ENCODE measurements at regions not wholly inside any gene's neighbourhood (a gene's known extent, or its start where the extent isn't known, plus 50 kb on each side); places are given as distances from the start of the nearest gene placed in this dataset.

- Histone ChIP-seq H4K91ac (replicated peaks; ENCODE audit: insufficient read length, low read length) (no peak overlapping the region), H2BK5ac (ENCODE audit: low read depth, low read length) (no peak overlapping the region), H2BK120ac (replicated peaks; ENCODE audit: low read depth, low read length) (no peak overlapping the region), H3K79me1 (ENCODE audit: low read depth, low read length) (no peaks in the 10 kb centered on the region), H2BK12ac (ENCODE audit: low read depth, low read length) (no peak overlapping the region), H3K23ac (ENCODE audit: insufficient read length) (no peak overlapping the region), H3K4ac (replicated peaks; ENCODE audit: insufficient read length, low read depth, low read length) (no peak overlapping the region), H3K23me2 (ENCODE audit: low read depth, low read length) (no peaks in the 10 kb centered on the region), H3K9ac (replicated peaks in 1 of 4; ENCODE audit: extremely low read depth in 1 of 4, low read depth in 3 of 4, low read length in 3 of 4) (no peak overlapping the region), H3K27ac (ENCODE audit: low read depth, low read length) (no peak overlapping the region), H2BK20ac (ENCODE audit: low read length) (no peak overlapping the region), H3K79me2 (ENCODE audit: control insufficient read depth in 1 of 2, insufficient read depth in 2 of 2, low read length in 2 of 2) (no peaks in the 10 kb centered on the region), H2AFZ (ENCODE audit: low read length) (no peak overlapping the region), H3K27me3 (replicated peaks in 1 of 4; ENCODE audit: control insufficient read depth in 3 of 4, extremely low read depth in 1 of 4, insufficient read depth in 3 of 4, low read length in 3 of 4) (no peaks in the 10 kb centered on the region), H4K8ac (ENCODE audit: extremely low read depth, insufficient read depth, low read length) (no peak overlapping the region), H3K9me3 (ENCODE audit: insufficient read depth in 2 of 2, low read depth in 1 of 2, low read length in 1 of 2) (0 out of 4 replicates have a peak, but pooled peaks cover 0 to 2% of the 10 kb centered on the region in 2 experiments), H2BK15ac (ENCODE audit: low read length) (no peak overlapping the region), H3K4me1 (replicated peaks in 1 of 4; ENCODE audit: control insufficient read depth in 3 of 4, insufficient read depth in 4 of 4, low read length in 3 of 4) (no peaks in the 10 kb centered on the region), H4K20me1 (replicated peaks in 1 of 2; ENCODE audit: control insufficient read depth in 1 of 2, insufficient read depth in 2 of 2, low read length in 2 of 2) (no peaks in the 10 kb centered on the region), H2AK5ac (ENCODE audit: low read depth, low read length) (no peak overlapping the region), H3K36me3 (ENCODE audit: control insufficient read depth in 2 of 4, insufficient read depth in 4 of 4, low read length in 3 of 4) (no peaks in the 10 kb centered on the region), H4K5ac (ENCODE audit: insufficient read length, low read depth, low read length) (no peak overlapping the region), H3K4me2 (ENCODE audit: insufficient read depth in 1 of 2, low read depth in 2 of 2, low read length in 2 of 2) (no peak overlapping the region), H3K14ac (ENCODE audit: insufficient read length) (no peak overlapping the region), H3K18ac (ENCODE audit: extremely low read depth, low read length) (no peak overlapping the region), H3K56ac (replicated peaks; ENCODE audit: insufficient read length, low read depth, low read length) (no peak overlapping the region), H3K4me3 (ENCODE audit: extremely low read depth in 1 of 4, insufficient read depth in 2 of 4, low read depth in 3 of 4, low read length in 4 of 4) (no peak overlapping the region)
- DNase-seq (ENCODE audit: low read depth in 1 of 2, low spot score in 2 of 2), result no peak
- 85% methylated on average over 9 of the region's 9 CpGs; no CpG with 5 or more reads in 1 of the 2 experiments for whole genome bisulfite sequencing, 2 experiments (ENCODE audit: extremely low coverage in 1 of 2, insufficient coverage in 1 of 2, insufficient read length in 1 of 2, insufficient replicate concordance in 2 of 2, low coverage in 1 of 2, low lambda C conversion rate in 2 of 2, missing lambda C conversion rate in 1 of 2)
- no peak for FAIRE-seq
- POLR2A ChIA-PET (ENCODE audit: partially characterized antibody), result no interaction called here
- CTCF ChIA-PET (ENCODE audit: partially characterized antibody), result interaction anchor here (1.3 kb wide), 1 partner anchor 577 kb away, joined by 3 read pairs; no protein-coding TSS in a partner anchor
- TF ChIP-seq, protein P1, sequence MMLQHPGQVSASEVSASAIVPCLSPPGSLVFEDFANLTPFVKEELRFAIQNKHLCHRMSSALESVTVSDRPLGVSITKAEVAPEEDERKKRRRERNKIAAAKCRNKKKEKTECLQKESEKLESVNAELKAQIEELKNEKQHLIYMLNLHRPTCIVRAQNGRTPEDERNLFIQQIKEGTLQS (IDR thresholded peaks at IDR 0.05; ENCODE audit: insufficient read depth, low read depth, low read length), result no peak
- TF ChIP-seq RXRA (IDR thresholded peaks at IDR 0.05; ENCODE audit: insufficient read depth, low read depth, low read length) (no peak), KDM5A (IDR thresholded peaks at IDR 0.05; ENCODE audit: low read length) (no peak), CTCF (IDR thresholded peaks at IDR 0.05; ENCODE audit: control extremely low read depth in 1 of 3, insufficient read depth in 1 of 3, low read depth in 1 of 3, low read length in 3 of 3) (no peak), GTF2F1 (IDR thresholded peaks at IDR 0.05; ENCODE audit: borderline replicate concordance, low read depth, low read length) (no peak), ASH2L (IDR thresholded peaks at IDR 0.05; ENCODE audit: low read length) (no peak), SRF (IDR thresholded peaks at IDR 0.05; ENCODE audit: low read depth, low read length) (no peak)
- TF ChIP-seq, protein P2, sequence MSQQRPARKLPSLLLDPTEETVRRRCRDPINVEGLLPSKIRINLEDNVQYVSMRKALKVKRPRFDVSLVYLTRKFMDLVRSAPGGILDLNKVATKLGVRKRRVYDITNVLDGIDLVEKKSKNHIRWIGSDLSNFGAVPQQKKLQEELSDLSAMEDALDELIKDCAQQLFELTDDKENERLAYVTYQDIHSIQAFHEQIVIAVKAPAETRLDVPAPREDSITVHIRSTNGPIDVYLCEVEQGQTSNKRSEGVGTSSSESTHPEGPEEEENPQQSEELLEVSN (IDR thresholded peaks at IDR 0.05), result no peak
These were observed 123.0 kb downstream of the SLC38A4 start for GRCh38 chr12:46702581-46703344.
